ENCODE measurements at regions not wholly inside any gene's neighbourhood (a gene's known extent, or its start where the extent isn't known, plus 50 kb on each side); places are given as distances from the start of the nearest gene placed in this dataset.
"Not testable (repeated sequence)": the region's sequence is repeated elsewhere in the genome, so short reads cannot be mapped to it uniquely, and the experiment has no call there.

DNA sequence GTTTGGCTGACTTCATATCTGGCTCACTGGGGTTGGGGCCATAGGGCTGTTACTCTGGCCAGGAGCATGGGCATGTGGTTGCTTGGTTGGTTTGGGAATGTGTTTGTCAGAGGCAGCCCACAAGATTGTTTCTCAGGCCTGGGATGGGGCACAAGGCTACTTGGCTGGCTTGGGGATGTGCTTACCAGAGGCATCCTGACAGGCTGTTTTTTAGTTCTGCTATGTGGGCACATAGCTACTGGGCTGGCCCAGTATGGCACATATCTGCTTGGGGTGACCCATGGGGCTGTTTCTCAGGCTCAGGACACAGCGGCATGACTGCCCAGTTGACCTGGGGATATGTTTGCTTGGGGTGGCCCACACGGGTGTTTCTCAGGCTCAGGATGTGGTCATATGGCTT, 94.6 kb upstream of the PGR start:
- Mint-ChIP-seq H3K4me1 (no peaks in the 10 kb centered on the region), H3K9me3 (peaks cover 9% of the 10 kb centered on the region), H3K36me3 (no peaks in the 10 kb centered on the region), H3K27me3 (no peaks in the 10 kb centered on the region), H3K4me3 (no peak overlapping the region), H3K27ac (no peak overlapping the region)
- POLR2A ChIA-PET: no interaction called here
- DNase-seq (no peak), ATAC-seq (ENCODE audit: low read depth) (no peak)

DNA sequence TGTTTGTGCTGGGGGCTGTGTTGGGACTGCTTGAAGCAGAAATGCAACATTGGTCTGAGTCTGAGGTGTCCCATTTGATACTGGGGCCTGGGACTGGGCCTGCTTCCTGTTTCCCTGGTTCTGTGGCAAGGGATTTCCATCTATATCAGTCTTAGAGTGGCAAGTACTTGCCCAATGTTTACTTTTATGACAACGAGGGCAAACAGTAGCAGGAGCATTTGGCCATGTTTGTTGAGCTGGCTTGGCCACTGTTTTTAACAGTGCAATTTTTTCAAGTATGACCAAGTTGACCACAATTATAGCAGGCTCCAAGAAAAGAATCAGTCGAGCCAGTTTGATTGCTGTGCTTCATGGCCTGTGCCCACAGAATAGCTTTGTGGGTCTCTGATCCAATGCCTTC, 88.5 kb upstream of the PGR start:
- DNase-seq; H3K4me3 Mint-ChIP-seq; ATAC-seq (ENCODE audit: low read depth); H3K36me3 Mint-ChIP-seq; H3K27ac Mint-ChIP-seq; POLR2A ChIA-PET; H3K27me3 Mint-ChIP-seq; H3K4me1 Mint-ChIP-seq: not testable (repeated sequence)
- peaks cover 12% of the 10 kb centered on the region for H3K9me3 Mint-ChIP-seq

- peaks cover 14% of the 10 kb centered on the region for H3K9me3 Mint-ChIP-seq
- H3K27ac Mint-ChIP-seq; H3K36me3 Mint-ChIP-seq; DNase-seq; ATAC-seq (ENCODE audit: low read depth); H3K4me3 Mint-ChIP-seq; H3K27me3 Mint-ChIP-seq; POLR2A ChIA-PET; H3K4me1 Mint-ChIP-seq: not testable (repeated sequence)
These were observed 86.5 kb upstream of the PGR start for GRCh38 chr11:101216091-101216490.

DNA sequence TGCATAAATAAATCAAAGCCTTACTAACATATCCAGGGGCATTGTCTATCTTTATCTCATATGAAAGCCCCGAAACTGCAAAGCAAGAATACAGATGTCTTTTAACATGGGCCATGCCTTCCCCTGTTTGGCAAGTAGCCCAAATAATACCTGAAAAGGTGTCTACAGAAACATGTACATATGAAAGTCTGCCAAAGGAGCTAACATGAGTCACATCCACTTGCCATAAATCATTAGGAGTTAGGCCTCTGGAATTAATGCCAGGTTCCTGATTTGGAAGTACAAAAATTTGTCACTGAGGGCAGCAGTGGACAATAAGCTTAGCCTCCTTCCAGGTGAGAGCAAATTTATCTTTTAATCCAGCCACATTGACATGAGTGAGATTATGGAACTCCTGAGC, 85.5 kb upstream of the PGR start:
- Mint-ChIP-seq H3K4me1 (no peaks in the 10 kb centered on the region), H3K36me3 (no peaks in the 10 kb centered on the region), H3K27ac (no peak overlapping the region), H3K27me3 (no peaks in the 10 kb centered on the region), H3K9me3 (peaks cover 14% of the 10 kb centered on the region), H3K4me3 (no peak overlapping the region)
- POLR2A ChIA-PET: no interaction called here
- no peak for DNase-seq
- ATAC-seq (ENCODE audit: low read depth): no peak

DNA sequence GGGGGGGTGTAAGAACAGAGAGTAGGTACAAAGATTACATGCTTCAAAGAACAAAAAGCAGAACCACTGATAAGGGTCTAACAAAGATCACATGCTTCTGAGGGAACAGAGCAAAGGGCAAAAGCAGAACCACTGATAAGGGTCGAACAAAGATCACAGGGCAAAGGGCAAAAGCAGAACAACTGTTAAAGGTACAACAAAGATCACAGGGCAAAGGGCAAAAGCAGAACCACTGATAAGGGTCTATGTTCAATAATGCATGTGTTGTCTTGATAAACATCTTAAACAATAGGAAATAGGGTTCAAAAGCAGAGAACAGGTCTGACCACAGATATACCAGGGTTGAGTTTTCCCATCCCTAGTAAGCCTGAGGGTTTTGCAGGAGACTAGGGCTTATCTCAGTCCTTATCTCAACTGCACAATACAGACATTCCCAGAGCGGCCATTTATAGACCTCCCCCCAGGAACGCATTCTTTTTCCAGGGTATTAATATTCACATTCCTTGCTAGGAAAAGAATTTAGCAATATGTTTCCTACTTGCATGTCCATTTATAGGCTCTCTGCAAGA, 81.9 kb upstream of the PGR start:
- no peak for ATAC-seq (ENCODE audit: low read depth)
- POLR2A ChIA-PET: no interaction called here
- no peak overlapping the region for H3K27ac Mint-ChIP-seq
- H3K4me3 Mint-ChIP-seq: no peak overlapping the region
- no peaks in the 10 kb centered on the region for H3K27me3 Mint-ChIP-seq
- H3K4me1 Mint-ChIP-seq: no peaks in the 10 kb centered on the region
- H3K9me3 Mint-ChIP-seq: peaks cover 17% of the 10 kb centered on the region
- H3K36me3 Mint-ChIP-seq: no peaks in the 10 kb centered on the region
- DNase-seq: no peak

DNA sequence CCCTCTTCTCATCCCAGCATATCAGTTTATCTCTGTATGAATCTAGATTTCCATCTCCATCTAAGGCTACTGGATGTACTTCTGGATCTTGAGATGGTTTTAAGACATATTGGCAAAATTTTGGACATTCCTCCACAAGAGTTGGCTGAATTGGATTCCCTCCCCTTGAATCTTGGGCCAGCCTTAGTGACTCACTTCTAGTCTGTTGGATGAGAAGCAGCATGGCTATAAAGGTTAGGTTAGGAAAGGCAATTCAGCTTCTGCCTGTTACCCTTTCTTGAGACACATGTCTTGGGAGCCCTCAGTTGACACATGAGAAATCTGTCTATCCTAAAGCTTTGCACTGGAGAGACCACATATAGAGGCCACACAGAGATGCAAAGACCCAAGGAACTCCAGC, 73.0 kb upstream of the PGR start:
- ATAC-seq (ENCODE audit: low read depth): no peak
- POLR2A ChIA-PET: no interaction called here

DNA sequence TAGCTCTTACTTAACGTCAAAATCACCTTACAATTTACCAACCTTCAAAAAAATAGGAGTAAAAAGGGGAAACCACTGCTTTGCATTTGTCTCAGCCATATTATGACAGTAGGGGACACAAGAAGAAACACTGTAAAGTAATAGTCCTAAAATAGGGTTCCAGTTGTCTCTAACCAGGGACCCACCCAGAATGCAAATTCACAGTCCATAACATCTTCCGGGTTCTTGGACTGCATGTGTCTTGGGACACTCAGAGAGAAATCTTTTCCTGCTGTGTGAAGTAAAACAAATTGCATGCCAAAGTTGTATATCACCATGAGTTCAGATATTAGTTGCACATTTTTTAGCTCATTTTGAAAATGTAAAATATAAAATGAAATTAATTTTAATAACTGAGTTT, 69.8 kb upstream of the PGR start:
- no peak overlapping the region for H3K4me3 Mint-ChIP-seq
- H3K27ac Mint-ChIP-seq: no peak overlapping the region
- no peaks in the 10 kb centered on the region for H3K27me3 Mint-ChIP-seq
- ATAC-seq (ENCODE audit: low read depth): no peak
- no peaks in the 10 kb centered on the region for H3K36me3 Mint-ChIP-seq
- DNase-seq: no peak
- H3K4me1 Mint-ChIP-seq: no peaks in the 10 kb centered on the region
- POLR2A ChIA-PET: no interaction called here
- no peaks in the 10 kb centered on the region for H3K9me3 Mint-ChIP-seq

More for the DNA sequence above, 73.0 kb upstream of the PGR start:
- Mint-ChIP-seq H3K36me3 (no peaks in the 10 kb centered on the region), H3K4me1 (no peaks in the 10 kb centered on the region), H3K27ac (no peak overlapping the region), H3K4me3 (no peak overlapping the region), H3K27me3 (no peaks in the 10 kb centered on the region), H3K9me3 (peaks cover 3% of the 10 kb centered on the region)
- DNase-seq: no peak

- ATAC-seq (ENCODE audit: low read depth) (no peak), DNase-seq (no peak)
- Mint-ChIP-seq H3K4me3 (no peak overlapping the region), H3K27ac (no peak overlapping the region), H3K9me3 (peaks cover 1% of the 10 kb centered on the region), H3K36me3 (no peaks in the 10 kb centered on the region), H3K27me3 (no peaks in the 10 kb centered on the region), H3K4me1 (no peaks in the 10 kb centered on the region)
- POLR2A ChIA-PET: no interaction called here
These were observed 65.7 kb upstream of the PGR start for GRCh38 chr11:101195294-101195693.

DNA sequence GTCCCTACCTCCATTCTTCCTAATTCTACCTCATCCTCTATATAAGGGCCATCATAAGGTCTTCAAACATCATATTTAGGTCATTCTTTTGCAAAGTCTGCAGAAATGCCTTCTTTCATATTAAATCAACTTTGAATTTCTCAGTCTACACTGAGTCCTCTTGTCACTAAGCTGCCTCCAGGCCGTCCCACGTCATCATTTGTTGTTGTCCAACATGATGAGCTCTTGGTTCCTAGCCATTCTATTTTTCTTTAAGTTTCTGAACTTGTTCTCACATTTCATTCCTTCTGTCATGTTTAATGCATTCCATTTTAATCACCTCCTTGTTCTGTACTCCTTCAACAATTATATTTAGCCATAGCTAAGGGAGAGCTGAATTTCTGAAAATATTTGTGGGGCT, 59.2 kb upstream of the PGR start:
- ATAC-seq (ENCODE audit: low read depth): no peak
- POLR2A ChIA-PET: no interaction called here
- H3K9me3 Mint-ChIP-seq: peaks cover 1% of the 10 kb centered on the region
- H3K27me3 Mint-ChIP-seq: no peaks in the 10 kb centered on the region
- no peak for DNase-seq
- no peaks in the 10 kb centered on the region for H3K36me3 Mint-ChIP-seq
- H3K4me3 Mint-ChIP-seq: no peak overlapping the region
- no peaks in the 10 kb centered on the region for H3K4me1 Mint-ChIP-seq
- no peak overlapping the region for H3K27ac Mint-ChIP-seq

- no peak overlapping the region for H3K27ac Mint-ChIP-seq
- no peaks in the 10 kb centered on the region for H3K36me3 Mint-ChIP-seq
- H3K4me3 Mint-ChIP-seq: no peak overlapping the region
- H3K27me3 Mint-ChIP-seq: no peaks in the 10 kb centered on the region
- POLR2A ChIA-PET: no interaction called here
- DNase-seq: no peak
- no peak for ATAC-seq (ENCODE audit: low read depth)
- no peaks in the 10 kb centered on the region for H3K4me1 Mint-ChIP-seq
- H3K9me3 Mint-ChIP-seq: no peaks in the 10 kb centered on the region
These were observed 58.6 kb upstream of the PGR start for GRCh38 chr11:101188173-101188572.

- no peak for ATAC-seq (ENCODE audit: low read depth)
- H3K27me3 Mint-ChIP-seq: no peaks in the 10 kb centered on the region
- POLR2A ChIA-PET: no interaction called here
- H3K27ac Mint-ChIP-seq: no peak overlapping the region
- no peaks in the 10 kb centered on the region for H3K4me1 Mint-ChIP-seq
- H3K9me3 Mint-ChIP-seq: no peaks in the 10 kb centered on the region
- no peaks in the 10 kb centered on the region for H3K36me3 Mint-ChIP-seq
- no peak for DNase-seq
- H3K4me3 Mint-ChIP-seq: no peak overlapping the region
These were observed 58.1 kb upstream of the PGR start for GRCh38 chr11:101187748-101188147.

DNA sequence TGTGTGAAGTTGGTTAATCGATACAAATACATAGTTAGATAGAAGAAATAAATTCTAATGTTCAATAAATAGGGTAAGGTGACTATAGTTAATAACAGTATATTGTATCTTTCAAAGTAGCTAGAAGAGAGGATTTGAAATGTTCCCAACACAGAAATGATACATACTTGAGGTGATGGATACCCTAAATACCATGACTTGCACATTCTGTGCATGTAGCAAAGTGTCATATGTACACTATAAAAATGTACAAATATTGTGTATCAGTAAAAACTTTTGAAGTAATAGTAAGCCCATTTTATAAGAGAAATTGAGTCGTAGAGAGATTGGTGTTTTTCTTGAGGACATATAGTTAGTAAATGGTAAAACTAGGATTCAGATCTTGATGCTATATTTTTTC, 56.4 kb upstream of the PGR start:
- ATAC-seq (ENCODE audit: low read depth): no peak
- Mint-ChIP-seq H3K9me3 (no peaks in the 10 kb centered on the region), H3K4me3 (no peak overlapping the region), H3K36me3 (no peaks in the 10 kb centered on the region), H3K4me1 (no peaks in the 10 kb centered on the region), H3K27me3 (no peaks in the 10 kb centered on the region), H3K27ac (no peak overlapping the region)
- POLR2A ChIA-PET: no interaction called here
- DNase-seq: no peak

DNA sequence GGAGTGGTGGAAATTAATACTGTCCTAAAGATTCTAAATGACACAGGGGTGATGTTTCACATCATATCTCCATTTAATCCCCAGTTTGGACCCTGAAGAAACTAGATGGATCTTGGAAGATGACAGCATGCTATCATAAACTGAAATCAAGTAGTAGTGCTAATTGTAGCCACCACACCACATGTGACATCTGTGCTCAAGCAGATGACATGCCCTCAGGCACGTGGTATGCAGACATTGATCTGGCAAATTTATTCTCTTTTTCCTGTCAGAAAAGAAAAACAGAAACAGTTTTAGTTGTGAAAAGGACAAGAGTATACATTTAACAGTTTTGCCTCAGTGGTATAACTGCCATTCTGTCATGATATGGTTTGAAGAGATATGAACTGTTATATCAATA, 52.9 kb upstream of the PGR start:
- DNase-seq (no peak), ATAC-seq (ENCODE audit: low read depth) (no peak)
- no peaks in the 10 kb centered on the region for H3K27me3 Mint-ChIP-seq
- POLR2A ChIA-PET: no interaction called here
- no peaks in the 10 kb centered on the region for H3K4me1 Mint-ChIP-seq
- H3K4me3 Mint-ChIP-seq: no peak overlapping the region
- H3K9me3 Mint-ChIP-seq: no peaks in the 10 kb centered on the region
- H3K27ac Mint-ChIP-seq: no peak overlapping the region
- no peaks in the 10 kb centered on the region for H3K36me3 Mint-ChIP-seq

DNA sequence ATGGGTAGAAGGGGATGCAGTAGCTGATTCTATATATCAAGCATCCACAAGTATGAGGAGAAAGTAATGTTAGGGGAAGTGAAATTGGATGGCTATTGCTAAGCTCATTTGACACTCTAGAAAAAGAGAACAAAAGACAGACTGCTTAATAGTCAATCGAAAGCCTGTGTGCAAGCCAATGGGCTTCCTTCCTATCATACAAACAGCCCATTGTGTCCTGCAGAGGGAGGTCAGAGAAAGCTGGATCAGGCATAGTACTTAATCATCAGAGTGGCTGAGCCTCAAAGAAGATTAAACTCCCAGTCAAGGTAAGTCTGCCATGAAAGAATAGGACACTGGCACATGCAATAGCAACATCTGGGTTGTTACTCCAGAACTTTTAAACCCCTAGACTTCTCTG, 50.9 kb upstream of the PGR start:
- H3K27me3 Mint-ChIP-seq: no peaks in the 10 kb centered on the region
- POLR2A ChIA-PET: no interaction called here
- ATAC-seq (ENCODE audit: low read depth) (no peak), DNase-seq (no peak)
- H3K4me1 Mint-ChIP-seq: no peaks in the 10 kb centered on the region
- H3K36me3 Mint-ChIP-seq: no peaks in the 10 kb centered on the region
- no peaks in the 10 kb centered on the region for H3K9me3 Mint-ChIP-seq
- no peak overlapping the region for H3K27ac Mint-ChIP-seq
- H3K4me3 Mint-ChIP-seq: no peak overlapping the region
